ENCODE measurements at regions not wholly inside any gene's neighbourhood (a gene's known extent, or its start where the extent isn't known, plus 50 kb on each side); places are given as distances from the start of the nearest gene placed in this dataset.
"Not testable (repeated sequence)": the region's sequence is repeated elsewhere in the genome, so short reads cannot be mapped to it uniquely, and the experiment has no call there.

- not testable (repeated sequence) for TF ChIP-seq CTCF (IDR thresholded peaks at IDR 0.05); EZH2 (IDR thresholded peaks at IDR 0.05; ENCODE audit: borderline replicate concordance, insufficient read depth, low read depth, low read length, poor library complexity, severe bottlenecking)
Measured at GRCh38 chr16:15229661-15230060, 135.6 kb upstream of the RRN3 start.

All from B cell (primary cell).